DMS53 (cell line): ENCODE measurements at regions not wholly inside any gene's neighbourhood (a gene's known extent, or its start where the extent isn't known, plus 50 kb on each side); places are given as distances from the start of the nearest gene placed in this dataset.

Experiments used
- DNase-seq: peaks from one replicate; lab custom pipeline; 2025; lab: John Stamatoyannopoulos, UW

- DNase-seq: no peak
Observed at GRCh38 chr12:67797185-67797741, 148.7 kb downstream of the DYRK2 start.

GRCh38 chr12:67797753-67798152 lies 149.2 kb downstream of the DYRK2 start:
- no peak for DNase-seq

GRCh38 chr12:67798768-67799167 lies 150.2 kb downstream of the DYRK2 start:
- DNase-seq: no peak

GRCh38 chr12:67802731-67803130 lies 154.2 kb downstream of the DYRK2 start:
- DNase-seq: no peak

- no peak for DNase-seq
Observed at GRCh38 chr12:67803278-67803993, 154.9 kb downstream of the DYRK2 start.

- DNase-seq: no peak
Observed at GRCh38 chr12:67804168-67804567, 155.6 kb downstream of the DYRK2 start.

- no peak for DNase-seq
Observed at GRCh38 chr12:67807814-67808213, 159.3 kb downstream of the DYRK2 start.

GRCh38 chr12:67810166-67810565 lies 161.6 kb downstream of the DYRK2 start:
- DNase-seq: no peak

- peak; percentile 21 for DNase-seq
Observed at GRCh38 chr12:67811437-67812361, 163.2 kb downstream of the DYRK2 start.

GRCh38 chr12:67813456-67813904 lies 164.9 kb downstream of the DYRK2 start:
- DNase-seq: no peak

GRCh38 chr12:67816269-67816668 lies 167.7 kb downstream of the DYRK2 start:
- DNase-seq: peak; percentile 38

GRCh38 chr12:67818459-67818903 lies 169.9 kb downstream of the DYRK2 start:
- no peak for DNase-seq

GRCh38 chr12:67819902-67820301 lies 169.3 kb upstream of the IFNG-AS1 start:
- no peak for DNase-seq

GRCh38 chr12:67820694-67821093 lies 168.6 kb upstream of the IFNG-AS1 start:
- no peak for DNase-seq

- no peak for DNase-seq
Observed at GRCh38 chr12:67822826-67823225, 166.4 kb upstream of the IFNG-AS1 start.

- no peak for DNase-seq
Observed at GRCh38 chr12:67826148-67826547, 163.1 kb upstream of the IFNG-AS1 start.

- DNase-seq: peak; percentile 73
Observed at GRCh38 chr12:67826946-67827720, 162.1 kb upstream of the IFNG-AS1 start.

- peak; percentile 70 for DNase-seq
Observed at GRCh38 chr12:67827820-67828383, 161.3 kb upstream of the IFNG-AS1 start.

GRCh38 chr12:67829896-67830295 lies 159.4 kb upstream of the IFNG-AS1 start:
- no peak for DNase-seq

GRCh38 chr12:67832155-67832554 lies 157.1 kb upstream of the IFNG-AS1 start:
- no peak for DNase-seq

GRCh38 chr12:67833602-67834001 lies 155.6 kb upstream of the IFNG-AS1 start:
- no peak for DNase-seq

- no peak for DNase-seq
Observed at GRCh38 chr12:67837876-67838275, 151.4 kb upstream of the IFNG-AS1 start.
